Common myeloid progenitor, CD34-positive (primary cell): ENCODE measurements at regions not wholly inside any gene's neighbourhood (a gene's known extent, or its start where the extent isn't known, plus 50 kb on each side); places are given as distances from the start of the nearest gene placed in this dataset.

Source experiments
- CTCF ChIA-PET: fragments of 350-600 bp; sonication (Branson Sonifier 250); formaldehyde crosslinking; loops from one replicate; lab custom pipeline; 2021; ENCODE audit warnings: antibody characterized with exemption; lab: Charles Lee
- POLR2A ChIA-PET: fragments of 350-600 bp; sonication (Branson Sonifier 250); formaldehyde crosslinking; loops from one replicate; lab custom pipeline; 2021; ENCODE audit warnings: antibody characterized with exemption; lab: Charles Lee
- DNase-seq, 3 donors: peaks; one replicate each; pipeline versions ENCODE4 v3.0.0 to v3.0.0-alpha.2; 2013
- H3K27ac ChIP-seq, 2 experiments: 1 replicate in 1 of 2; 2 replicates in 1 of 2; pipeline ENCODE4 v1.7.0; 2013; ENCODE audit warnings: inconsistent platforms in 2 of 2, low read length in 2 of 2, mild to moderate bottlenecking in 2 of 2, low read depth in 1 of 2, moderate library complexity in 1 of 2; ENCODE audit not compliant: severe bottlenecking in 2 of 2, insufficient read depth in 1 of 2, poor library complexity in 1 of 2
- H3K27me3 ChIP-seq, 5 experiments: replicated peaks in 2 of 5; 1 replicate in 3 of 5; 2 replicates in 2 of 5; pipeline versions ENCODE4 v1.6.1 to v1.7.0; 2013; ENCODE audit warnings: low read length in 4 of 5, mild to moderate bottlenecking in 2 of 5, moderate library complexity in 2 of 5, inconsistent platforms in 1 of 5; ENCODE audit not compliant: insufficient read depth in 5 of 5, control insufficient read depth in 4 of 5
- H3K36me3 ChIP-seq, 4 experiments: 1 replicate in 2 of 4; 2 replicates in 2 of 4; pipeline versions ENCODE4 v1.6.1 to v1.7.0; 2013; ENCODE audit warnings: low read length in 3 of 4, control low read depth in 1 of 4, mild to moderate bottlenecking in 1 of 4; ENCODE audit not compliant: control insufficient read depth in 4 of 4, insufficient read depth in 4 of 4
- H3K4me1 ChIP-seq, 4 experiments: 1 replicate in 3 of 4; 2 replicates in 1 of 4; pipeline versions ENCODE4 v1.6.1 to v1.7.1; 2013; ENCODE audit warnings: low read length in 3 of 4, mild to moderate bottlenecking in 3 of 4, control low read depth in 1 of 4, inconsistent platforms in 1 of 4, moderate library complexity in 1 of 4; ENCODE audit not compliant: control insufficient read depth in 4 of 4, insufficient read depth in 4 of 4; ENCODE audit errors: control extremely low read depth in 1 of 4
- H3K4me3 ChIP-seq, 7 experiments: 1 replicate in 4 of 7; 2 replicates in 3 of 7; pipeline versions ENCODE4 v1.5.1 to v1.7.0; 2013; ENCODE audit warnings: mild to moderate bottlenecking in 7 of 7, low read length in 6 of 7, moderate library complexity in 6 of 7, inconsistent platforms in 2 of 7, low read depth in 2 of 7, control low read depth in 1 of 7; ENCODE audit not compliant: insufficient read depth in 4 of 7, control insufficient read depth in 1 of 7; ENCODE audit errors: extremely low read depth in 1 of 7
- H3K9me3 ChIP-seq, 5 experiments: 1 replicate in 4 of 5; 2 replicates in 1 of 5; pipeline versions ENCODE4 v1.6.1 to v1.7.1; 2013; ENCODE audit warnings: low read length in 4 of 5, mild to moderate bottlenecking in 2 of 5, inconsistent platforms in 1 of 5, low read depth in 1 of 5, moderate library complexity in 1 of 5; ENCODE audit not compliant: control insufficient read depth in 4 of 5, insufficient read depth in 2 of 5; ENCODE audit errors: control extremely low read depth in 1 of 5
- WGBS: methylation state at CpG from one replicate; pipeline ENCODE4 v1.1.5; 2013; ENCODE audit not compliant: insufficient coverage; 5-methylcytosine and 5-hydroxymethylcytosine counted together

DNA sequence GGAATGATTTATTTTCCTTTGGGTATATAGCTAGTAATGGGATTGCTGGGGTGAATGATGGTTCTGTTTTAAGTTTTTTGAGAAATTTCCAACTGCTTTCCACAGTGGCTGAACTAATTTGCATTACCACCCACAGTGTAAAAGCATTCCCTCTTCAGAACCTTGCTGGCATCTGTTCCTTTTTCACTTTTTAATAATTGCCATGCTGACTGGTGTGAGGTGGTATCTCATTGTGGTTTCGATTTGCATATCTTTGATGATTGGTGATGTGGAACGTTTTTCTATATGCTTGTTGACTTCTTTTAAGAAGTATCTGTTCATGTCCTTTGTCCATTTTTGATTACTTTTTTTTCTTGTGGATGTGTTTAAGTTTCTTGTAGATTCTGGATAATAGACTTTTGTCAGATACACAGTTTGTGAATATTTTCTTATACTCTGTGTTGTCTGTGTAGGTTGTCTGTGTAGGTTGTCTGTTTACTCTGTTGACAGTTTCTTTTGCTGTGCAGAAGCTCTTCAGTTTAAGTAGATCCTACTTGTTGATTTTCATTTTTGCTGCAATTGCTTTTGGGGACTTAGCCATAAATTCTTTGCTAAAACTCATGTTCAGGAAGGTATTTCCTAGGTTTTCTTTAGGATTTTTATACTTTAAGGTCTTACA lies 291.8 kb upstream of the DDI1 start:
- WGBS, result 17% methylated on average over 1 of the region's 2 CpGs

DNA sequence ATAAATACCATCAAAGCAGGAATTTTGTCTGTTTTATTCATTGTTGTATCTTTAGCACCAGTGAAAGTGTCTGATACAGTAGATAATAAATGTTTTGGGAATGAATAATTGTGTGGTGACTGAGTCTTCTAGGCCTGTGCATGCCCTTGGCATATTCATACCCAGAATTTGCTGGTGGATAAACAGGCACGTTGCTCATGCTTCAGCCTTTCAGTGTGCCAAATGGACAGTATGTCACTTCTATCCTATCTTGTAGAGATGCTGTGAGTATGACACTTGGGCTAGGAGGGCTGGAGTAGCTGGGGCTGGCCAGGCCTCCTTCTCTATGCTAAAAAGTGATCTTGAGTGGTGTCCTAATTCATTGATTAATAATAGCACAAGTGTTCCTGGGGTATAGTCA lies 287.3 kb upstream of the DDI1 start:
- Histone ChIP-seq H3K4me1 (no peaks in the 10 kb centered on the region), H3K27me3 (no peaks in the 10 kb centered on the region), H3K9me3 (peaks cover 0 to 2% (median 1%) of the 10 kb centered on the region in 5 experiments), H3K27ac (no peak overlapping the region), H3K4me3 (no peak overlapping the region), H3K36me3 (no peaks in the 10 kb centered on the region)
- ChIA-PET POLR2A (no interaction called here), CTCF (no interaction called here)
- no peak for DNase-seq
- WGBS, result no CpG with 5 or more reads among the region's 1 CpG

More for the DNA sequence above, 291.8 kb upstream of the DDI1 start:
- Histone ChIP-seq H3K27ac (no peak overlapping the region), H3K4me1 (no peaks in the 10 kb centered on the region), H3K36me3 (no peaks in the 10 kb centered on the region), H3K9me3 (peaks cover 0 to 2% (median 1%) of the 10 kb centered on the region in 5 experiments), H3K4me3 (no peak overlapping the region), H3K27me3 (no peaks in the 10 kb centered on the region)
- CTCF ChIA-PET, result no interaction called here
- DNase-seq, result no peak
- POLR2A ChIA-PET, result no interaction called here

- H3K36me3 ChIP-seq, result no peaks in the 10 kb centered on the region
- ChIA-PET POLR2A (no interaction called here), CTCF (no interaction called here)
- DNase-seq, result no peak
- H3K27me3 ChIP-seq, result no peaks in the 10 kb centered on the region
- no peak overlapping the region for H3K27ac ChIP-seq
- no peaks in the 10 kb centered on the region for H3K9me3 ChIP-seq
- H3K4me3 ChIP-seq, result no peak overlapping the region
- no peaks in the 10 kb centered on the region for H3K4me1 ChIP-seq
Observed at GRCh38 chr11:103768816-103769215, 267.6 kb upstream of the DDI1 start.

DNA sequence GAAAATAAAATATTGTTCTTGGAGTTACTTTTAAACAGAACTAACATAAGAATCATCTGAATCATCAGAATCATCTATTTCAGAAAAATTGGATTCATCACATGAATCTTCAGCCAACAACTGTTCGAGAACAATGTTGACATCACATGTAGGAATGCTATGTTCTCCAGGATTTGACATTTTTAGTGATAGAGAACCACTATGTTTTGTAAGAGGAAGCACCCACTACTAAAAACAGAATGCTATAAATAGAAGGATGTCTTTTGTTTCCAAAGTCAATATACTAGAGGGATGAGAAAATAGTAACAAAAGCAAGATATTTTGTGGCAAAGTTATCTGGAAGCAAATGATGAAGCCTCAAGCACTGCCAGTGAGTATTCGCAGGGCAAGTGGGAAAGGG lies 263.4 kb upstream of the DDI1 start:
- no CpG with 5 or more reads among the region's 2 CpGs for WGBS
- CTCF ChIA-PET, result no interaction called here
- no peak for DNase-seq
- no peak overlapping the region for H3K27ac ChIP-seq
- H3K36me3 ChIP-seq, result no peaks in the 10 kb centered on the region
- H3K4me3 ChIP-seq, result no peak overlapping the region
- no peaks in the 10 kb centered on the region for H3K9me3 ChIP-seq
- no peaks in the 10 kb centered on the region for H3K4me1 ChIP-seq
- H3K27me3 ChIP-seq, result no peaks in the 10 kb centered on the region
- POLR2A ChIA-PET, result no interaction called here

DNA sequence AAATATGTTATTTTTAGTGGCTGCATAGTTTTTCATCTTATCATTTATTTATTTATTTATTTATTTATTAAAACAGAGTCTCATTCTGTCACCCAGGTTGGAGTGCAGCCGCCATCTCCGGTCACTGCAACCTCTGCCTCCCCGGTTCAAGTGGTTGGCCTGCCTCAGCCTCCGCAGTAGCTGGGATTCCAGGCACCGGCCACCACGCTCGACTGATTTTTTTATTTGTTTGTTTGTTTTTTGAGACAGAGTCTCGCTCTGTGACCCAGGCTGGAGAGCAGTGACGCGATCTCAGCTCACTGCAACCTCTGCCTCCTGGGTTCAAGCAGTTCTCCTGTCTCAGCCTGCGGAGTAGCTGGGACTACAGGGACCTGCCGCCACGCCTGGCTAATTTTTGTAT lies 262.9 kb upstream of the DDI1 start:
- H3K27me3 ChIP-seq, result no peaks in the 10 kb centered on the region
- no peak overlapping the region for H3K4me3 ChIP-seq
- H3K36me3 ChIP-seq, result no peaks in the 10 kb centered on the region
- no peaks in the 10 kb centered on the region for H3K9me3 ChIP-seq
- DNase-seq, result no peak
- POLR2A ChIA-PET, result no interaction called here
- no peak overlapping the region for H3K27ac ChIP-seq
- H3K4me1 ChIP-seq, result no peaks in the 10 kb centered on the region
- CTCF ChIA-PET, result no interaction called here
- 92% methylated on average over 6 of the region's 13 CpGs for WGBS

DNA sequence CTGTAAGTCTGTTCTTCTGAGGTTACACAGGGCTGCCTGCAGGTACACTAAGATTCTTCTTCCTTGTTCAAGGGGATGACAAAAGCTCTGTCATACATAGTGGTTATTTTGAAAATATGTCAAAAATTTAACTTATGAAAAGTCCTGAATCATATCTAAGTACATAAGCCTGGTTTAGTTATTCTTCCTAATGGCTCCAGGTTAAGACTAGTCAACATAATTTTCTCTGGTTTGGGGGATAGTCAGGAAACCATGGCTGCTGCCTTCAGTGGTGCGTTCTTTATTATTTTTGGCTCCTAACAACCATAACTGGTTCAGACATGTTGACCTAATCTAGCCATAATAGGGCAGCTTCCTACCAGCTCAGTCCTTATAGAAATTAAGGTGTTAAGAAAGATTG lies 257.4 kb upstream of the DDI1 start:
- DNase-seq, result no peak
- Histone ChIP-seq H3K27ac (no peak overlapping the region), H3K4me1 (no peaks in the 10 kb centered on the region), H3K36me3 (no peaks in the 10 kb centered on the region), H3K27me3 (no peaks in the 10 kb centered on the region), H3K9me3 (no peaks in the 10 kb centered on the region), H3K4me3 (no peak overlapping the region)
- CTCF ChIA-PET, result no interaction called here
- POLR2A ChIA-PET, result no interaction called here
- no CpG with 5 or more reads among the region's 1 CpG for WGBS

DNA sequence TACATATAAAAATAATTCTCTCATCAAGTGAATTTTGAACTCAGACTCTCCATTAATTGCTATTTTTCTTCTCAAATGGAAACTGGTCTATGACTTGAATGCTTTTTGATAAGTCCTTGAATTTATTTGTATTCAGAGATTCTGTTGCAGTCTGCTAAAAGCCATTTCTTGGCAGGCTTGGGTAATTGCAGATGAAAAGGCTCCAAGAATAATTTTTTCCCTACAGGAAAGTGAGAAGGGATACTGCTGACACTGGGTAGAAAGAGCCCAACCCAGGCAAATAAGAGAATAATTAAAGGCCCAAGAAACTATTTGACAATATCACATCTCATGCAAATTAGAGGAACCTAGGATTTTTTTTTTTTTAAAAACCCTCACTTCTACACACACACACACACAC lies 246.5 kb upstream of the DDI1 start:
- no peaks in the 10 kb centered on the region for H3K4me1 ChIP-seq
- H3K9me3 ChIP-seq, result peaks cover 0 to 10% (median under 1%) of the 10 kb centered on the region in 5 experiments
- no peak overlapping the region for H3K4me3 ChIP-seq
- no peak for DNase-seq
- POLR2A ChIA-PET, result no interaction called here
- CTCF ChIA-PET, result no interaction called here
- no peak overlapping the region for H3K27ac ChIP-seq
- no peaks in the 10 kb centered on the region for H3K27me3 ChIP-seq
- H3K36me3 ChIP-seq, result no peaks in the 10 kb centered on the region
